Natural killer cell (primary cell): ENCODE measurements at regions not wholly inside any gene's neighbourhood (a gene's known extent, or its start where the extent isn't known, plus 50 kb on each side); places are given as distances from the start of the nearest gene placed in this dataset.

ENCODE experiments used
- ATAC-seq, 3 donors: fragments of 150-1000 bp in 2 of 3; fragments of 200-7000 bp in 1 of 3; cut with Tn5 transposase; 1 replicate in 1 of 3; 2 replicates in 2 of 3; pipeline ENCODE4 v1.10.0; 2021; ENCODE audit warnings: mild to moderate bottlenecking in 2 of 3, moderate library complexity in 2 of 3
- DNase-seq, 2 donors: peaks; one replicate each; pipeline versions ENCODE4 v3.0.0 to v3.0.0-alpha.2; 2013 to 2021; ENCODE audit warnings: mixed read lengths in 1 of 2
- H3K27ac ChIP-seq: one replicate; pipeline ENCODE4 v1.5.1; 2013; ENCODE audit warnings: mild to moderate bottlenecking, low read length
- H3K27me3 ChIP-seq: one replicate; pipeline ENCODE4 v1.6.1; 2013; ENCODE audit warnings: low read length; ENCODE audit not compliant: control insufficient read depth, insufficient read depth
- H3K36me3 ChIP-seq: one replicate; pipeline ENCODE4 v1.6.1; 2013; ENCODE audit warnings: low read length; ENCODE audit not compliant: control insufficient read depth, insufficient read depth
- H3K4me1 ChIP-seq: one replicate; pipeline ENCODE4 v1.6.1; 2013; ENCODE audit warnings: low read length; ENCODE audit not compliant: control insufficient read depth, insufficient read depth
- H3K4me3 ChIP-seq: one replicate; pipeline ENCODE4 v1.5.1; 2013; ENCODE audit warnings: low read length
- H3K9me3 ChIP-seq: one replicate; pipeline ENCODE4 v1.6.1; 2013; ENCODE audit warnings: low read length; ENCODE audit not compliant: control insufficient read depth, insufficient read depth
- H3K27ac Mint-ChIP-seq, 2 donors: one replicate each; pipeline ENCODE4 v1.8.0; 2022; ENCODE audit warnings: mild to moderate bottlenecking in 2 of 2, mixed read lengths in 2 of 2, moderate library complexity in 1 of 2
- H3K27me3 Mint-ChIP-seq, 2 donors: one replicate each; pipeline ENCODE4 v1.8.0; 2022; ENCODE audit warnings: low read depth in 2 of 2, mixed read lengths in 2 of 2
- H3K36me3 Mint-ChIP-seq: one replicate; pipeline ENCODE4 v1.8.0; 2022; ENCODE audit warnings: mixed read lengths
- H3K4me1 Mint-ChIP-seq, 2 donors: one replicate each; pipeline ENCODE4 v1.8.0; 2022; ENCODE audit warnings: mixed read lengths in 2 of 2
- H3K4me3 Mint-ChIP-seq: one replicate; pipeline ENCODE4 v1.8.0; 2022; ENCODE audit warnings: mild to moderate bottlenecking, moderate library complexity, mixed read lengths
- H3K9me3 Mint-ChIP-seq, 2 donors: one replicate each; pipeline ENCODE4 v1.8.0; 2022; ENCODE audit warnings: mixed read lengths in 2 of 2
- CTCF ChIP-seq: fragments of 200-600 bp; IDR thresholded peaks from one replicate; pipeline ENCODE4 v1.8.0; 2022; ENCODE audit warnings: antibody characterized with exemption
- WGBS: methylation state at CpG from one replicate; pipeline ENCODE4 v1.1.7; 2013; ENCODE audit warnings: missing lambda C conversion rate; ENCODE audit not compliant: insufficient coverage; 5-methylcytosine and 5-hydroxymethylcytosine counted together
- intact Hi-C: fragments of 100-400 bp; cut with micrococcal nuclease; formaldehyde crosslinking; loops from one replicate; pipeline ENCODE4 v1.14.2; 2022

GRCh38 chr3:187836823-187837770 lies 91.8 kb upstream of the BCL6 start:
- H3K9me3 Mint-ChIP-seq = peaks cover 4% of the 10 kb centered on the region in 2 donors
- Histone ChIP-seq H3K4me3 (no peak overlapping the region), H3K27me3 (no peaks in the 10 kb centered on the region), H3K4me1 (peaks cover 4% of the 10 kb centered on the region), H3K9me3 (no peaks in the 10 kb centered on the region), H3K36me3 (no peaks in the 10 kb centered on the region), H3K27ac (no peak overlapping the region)
- WGBS = 98% methylated on average over 5 of the region's 8 CpGs
- no peak overlapping the region for H3K4me3 Mint-ChIP-seq
- ATAC-seq (no peak), DNase-seq (no peak)
- peaks cover 11% of the 10 kb centered on the region for H3K36me3 Mint-ChIP-seq
- peaks cover 0 to 8% of the 10 kb centered on the region in 2 donors for H3K27me3 Mint-ChIP-seq
- TF ChIP-seq CTCF = no peak
- no peak overlapping the region for H3K27ac Mint-ChIP-seq
- peaks cover 8% of the 10 kb centered on the region in 2 donors for H3K4me1 Mint-ChIP-seq
- intact Hi-C loops = no loop called here

- Histone ChIP-seq H3K27me3 (no peaks in the 10 kb centered on the region), H3K27ac (no peak overlapping the region), H3K36me3 (no peaks in the 10 kb centered on the region), H3K9me3 (no peaks in the 10 kb centered on the region), H3K4me3 (no peak overlapping the region), H3K4me1 (no peaks in the 10 kb centered on the region)
- no peak for TF ChIP-seq CTCF
- no peak for ATAC-seq
- H3K27me3 Mint-ChIP-seq = peaks cover 0 to 5% of the 10 kb centered on the region in 2 donors
- H3K4me3 Mint-ChIP-seq = no peak overlapping the region
- intact Hi-C loops = no loop called here
- WGBS = 95% methylated on average over 4 of the region's 5 CpGs
- H3K36me3 Mint-ChIP-seq = peaks cover 11% of the 10 kb centered on the region
- no peak overlapping the region for H3K27ac Mint-ChIP-seq
- no peaks in the 10 kb centered on the region for H3K4me1 Mint-ChIP-seq
- no peak for DNase-seq
- peaks cover 4% of the 10 kb centered on the region in 2 donors for H3K9me3 Mint-ChIP-seq
Observed at GRCh38 chr3:187838016-187838540, 92.8 kb upstream of the BCL6 start.

- intact Hi-C loops = no loop called here
- H3K36me3 ChIP-seq = no peaks in the 10 kb centered on the region
- H3K9me3 ChIP-seq = no peaks in the 10 kb centered on the region
- ATAC-seq = no peak
- H3K4me1 Mint-ChIP-seq = no peaks in the 10 kb centered on the region
- DNase-seq = no peak
- no peak overlapping the region for H3K4me3 Mint-ChIP-seq
- H3K27me3 ChIP-seq = no peaks in the 10 kb centered on the region
- H3K4me3 ChIP-seq = no peak overlapping the region
- WGBS = 94% methylated on average over 5 of the region's 5 CpGs
- H3K27ac ChIP-seq = no peak overlapping the region
- H3K4me1 ChIP-seq = no peaks in the 10 kb centered on the region
- peaks cover 0 to 5% of the 10 kb centered on the region in 2 donors for H3K27me3 Mint-ChIP-seq
- no peak for TF ChIP-seq CTCF
- H3K9me3 Mint-ChIP-seq = peaks cover 4% of the 10 kb centered on the region in 2 donors
- H3K36me3 Mint-ChIP-seq = peaks cover 11% of the 10 kb centered on the region
- no peak overlapping the region for H3K27ac Mint-ChIP-seq
Observed at GRCh38 chr3:187839422-187839821, 94.2 kb upstream of the BCL6 start.
